ENCODE measurements at regions not wholly inside any gene's neighbourhood (a gene's known extent, or its start where the extent isn't known, plus 50 kb on each side); places are given as distances from the start of the nearest gene placed in this dataset.
A peak's percentile ranks its signal among the peaks of the same experiment; 100 is the strongest.

- TF ChIP-seq ASH2L (IDR thresholded peaks at IDR 0.05; ENCODE audit: low read length): peak; percentile 76
- TF ChIP-seq KDM1A (IDR thresholded peaks at IDR 0.05; ENCODE audit: borderline replicate concordance, low read length): no peak
- peak; percentile 41; the same call in 1 of the 2 replicates for TF ChIP-seq PHF8 (conservative IDR thresholded peaks at IDR 0.05; ENCODE audit: low read depth, low read length)
- TF ChIP-seq SP1 (IDR thresholded peaks at IDR 0.05; ENCODE audit: low read depth, low read length): no peak
- no peak for TF ChIP-seq SIN3A (conservative IDR thresholded peaks at IDR 0.05 in 1 of 2, IDR thresholded peaks at IDR 0.05 in 1 of 2; ENCODE audit: low read depth in 1 of 2, low read length in 2 of 2)
- peak; percentile 4; the same call in 1 of the 2 replicates for TF ChIP-seq TEAD4 (IDR thresholded peaks at IDR 0.05; ENCODE audit: low read depth, low read length)
- TF ChIP-seq BACH1 (IDR thresholded peaks at IDR 0.05; ENCODE audit: low read length): no peak
- no peak for TF ChIP-seq SIX5 (IDR thresholded peaks at IDR 0.05; ENCODE audit: low read depth, low read length)
- TF ChIP-seq RBBP5 (IDR thresholded peaks at IDR 0.05; ENCODE audit: borderline replicate concordance, low read depth, low read length): peak; percentile 67; the same call in 1 of the 2 replicates
- peak; percentile 57 for TF ChIP-seq EZH2 (IDR thresholded peaks at IDR 0.05; ENCODE audit: low read depth, low read length, severe bottlenecking)
- TF ChIP-seq CBX5 (IDR thresholded peaks at IDR 0.05; ENCODE audit: low read depth, low read length): no peak
- TF ChIP-seq SAP30 (IDR thresholded peaks at IDR 0.05; ENCODE audit: insufficient read depth, insufficient replicate concordance, low read length): no peak
- TF ChIP-seq, protein P1, sequence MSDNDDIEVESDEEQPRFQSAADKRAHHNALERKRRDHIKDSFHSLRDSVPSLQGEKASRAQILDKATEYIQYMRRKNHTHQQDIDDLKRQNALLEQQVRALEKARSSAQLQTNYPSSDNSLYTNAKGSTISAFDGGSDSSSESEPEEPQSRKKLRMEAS (IDR thresholded peaks at IDR 0.05): peak; percentile 85
- peak in 1 of 2 experiments; percentile 55; a peak in 3 of 4 replicates for TF ChIP-seq RAD21 (IDR thresholded peaks at IDR 0.05 in 1 of 2, conservative IDR thresholded peaks at IDR 0.05 in 1 of 2; ENCODE audit: low read depth in 2 of 2, low read length in 2 of 2)
- TF ChIP-seq YY1 (IDR thresholded peaks at IDR 0.05; ENCODE audit: low read depth, low read length): peak; percentile 66
- no peak for TF ChIP-seq JUND (IDR thresholded peaks at IDR 0.05; ENCODE audit: low read length)
- TF ChIP-seq SRF (IDR thresholded peaks at IDR 0.05; ENCODE audit: low read depth, low read length): no peak
Measured at GRCh38 chr18:55779691-55780585, 191.9 kb upstream of the TCF4 start (continued).

All from H1 (cell line).